GM23338 (cell line): ENCODE measurements at regions not wholly inside any gene's neighbourhood (a gene's known extent, or its start where the extent isn't known, plus 50 kb on each side); places are given as distances from the start of the nearest gene placed in this dataset.

ENCODE experiments used
- ATAC-seq: fragments of 200-7000 bp; cut with Tn5 transposase; 3 replicates; pipeline ENCODE4 v1.9.1; 2020
- DNase-seq: peaks from one replicate; pipeline ENCODE4 v3.0.0-alpha.2; 2015; ENCODE audit warnings: low spot score
- H2AFZ ChIP-seq: fragments of 200-600 bp; sonication (generic); 2 replicates; pipeline ENCODE4 v1.8.0; 2016; ENCODE audit warnings: antibody characterized with exemption, mild to moderate bottlenecking, moderate library complexity
- H3F3A ChIP-seq: fragments of 200-600 bp; sonication (generic); replicated peaks from 2 replicates; pipeline ENCODE4 v1.8.0; 2017; ENCODE audit warnings: antibody characterized with exemption, mixed run types, low read depth
- H3K27ac ChIP-seq: fragments of 200-600 bp; sonication (generic); 2 replicates; pipeline ENCODE4 v1.6.1; 2016; ENCODE audit warnings: low read depth
- H3K27me3 ChIP-seq: fragments of 200-600 bp; sonication (generic); 2 replicates; pipeline ENCODE4 v1.8.0; 2016; ENCODE audit warnings: mild to moderate bottlenecking, mixed run types, moderate library complexity; ENCODE audit not compliant: insufficient read depth
- H3K36me3 ChIP-seq: fragments of 200-600 bp; sonication (generic); 2 replicates; pipeline ENCODE4 v1.8.0; 2016; ENCODE audit warnings: mild to moderate bottlenecking; ENCODE audit not compliant: insufficient read depth
- H3K4me1 ChIP-seq: fragments of 200-600 bp; sonication (generic); 2 replicates; pipeline ENCODE4 v1.8.0; 2016; ENCODE audit warnings: mild to moderate bottlenecking, moderate library complexity; ENCODE audit not compliant: insufficient read depth
- H3K4me2 ChIP-seq: fragments of 200-600 bp; sonication (generic); 2 replicates; pipeline ENCODE4 v1.7.1; 2017; ENCODE audit warnings: mixed run types
- H3K4me3 ChIP-seq: fragments of 200-600 bp; sonication (generic); 2 replicates; pipeline ENCODE4 v1.6.1; 2016; ENCODE audit warnings: mixed run types
- H3K79me2 ChIP-seq: fragments of 200-600 bp; sonication (generic); replicated peaks from 2 replicates; pipeline ENCODE4 v1.8.0; 2017; ENCODE audit warnings: mild to moderate bottlenecking; ENCODE audit not compliant: insufficient read depth
- H3K9me2 ChIP-seq: fragments of 200-600 bp; sonication (generic); 2 replicates; pipeline ENCODE4 v1.8.0; 2017; ENCODE audit not compliant: insufficient read depth
- H4K20me1 ChIP-seq: fragments of 200-600 bp; sonication (generic); replicated peaks from 2 replicates; pipeline ENCODE4 v1.8.0; 2017; ENCODE audit warnings: mild to moderate bottlenecking; ENCODE audit not compliant: insufficient read depth
- H3K27ac Mint-ChIP-seq: 2 replicates; pipeline ENCODE4 v1.8.0; 2020; ENCODE audit warnings: inconsistent platforms, mild to moderate bottlenecking, moderate library complexity, mixed read lengths
- H3K27me3 Mint-ChIP-seq: 3 replicates; pipeline ENCODE4 v1.8.0; 2022; ENCODE audit warnings: low read depth, mild to moderate bottlenecking, moderate library complexity, mixed read lengths, inconsistent platforms; ENCODE audit not compliant: insufficient read depth, poor library complexity
- H3K36me3 Mint-ChIP-seq: 3 replicates; pipeline ENCODE4 v1.8.0; 2021; ENCODE audit warnings: low read depth, mild to moderate bottlenecking, inconsistent platforms, moderate library complexity, mixed read lengths
- H3K4me1 Mint-ChIP-seq: 3 replicates; pipeline ENCODE4 v1.8.0; 2020; ENCODE audit warnings: mild to moderate bottlenecking, inconsistent platforms, mixed read lengths
- H3K4me3 Mint-ChIP-seq: 3 replicates; pipeline ENCODE4 v1.8.0; 2021; ENCODE audit warnings: moderate library complexity, mild to moderate bottlenecking, inconsistent platforms, mixed read lengths
- H3K9me3 Mint-ChIP-seq: 3 replicates; pipeline ENCODE4 v1.8.0; 2020; ENCODE audit warnings: moderate library complexity, mild to moderate bottlenecking, inconsistent platforms, mixed read lengths
- CREB1 ChIP-seq: fragments of 250-450 bp; sonication (Bioruptor Pico); IDR thresholded peaks from 2 replicates; pipeline ENCODE4 v1.5.0; 2020; ENCODE audit warnings: low read depth, mild to moderate bottlenecking, moderate library complexity
- EZH2 ChIP-seq: fragments of 200-600 bp; sonication (generic); IDR thresholded peaks from one replicate; pipeline ENCODE4 v1.8.0; 2017; ENCODE audit warnings: antibody characterized with exemption, mild to moderate bottlenecking, low read depth; ENCODE audit not compliant: unreplicated experiment
- EZH2phosphoT487 ChIP-seq: fragments of 200-600 bp; sonication (generic); IDR thresholded peaks from one replicate; pipeline ENCODE4 v1.8.1; 2018; ENCODE audit warnings: antibody characterized with exemption; ENCODE audit not compliant: unreplicated experiment
- JUNB ChIP-seq: IDR thresholded peaks from one replicate; pipeline ENCODE4 v1.6.1; 2016; ENCODE audit warnings: antibody characterized with exemption; ENCODE audit not compliant: unreplicated experiment
- NANOG ChIP-seq: IDR thresholded peaks from 2 replicates; pipeline ENCODE4 v1.6.1; 2016; ENCODE audit warnings: antibody characterized with exemption, borderline replicate concordance
- POLR2AphosphoS5 ChIP-seq: IDR thresholded peaks from 2 replicates; pipeline ENCODE4 v1.6.1; 2016; ENCODE audit warnings: antibody characterized with exemption, low read depth
- STAT1 ChIP-seq: IDR thresholded peaks from one replicate; pipeline ENCODE4 v1.6.1; 2016; ENCODE audit warnings: antibody characterized with exemption; ENCODE audit not compliant: unreplicated experiment
- ZNF331 ChIP-seq: fragments of 250-450 bp; sonication (Bioruptor Pico); IDR thresholded peaks from 2 replicates; pipeline ENCODE4 v1.5.0; 2020; ENCODE audit warnings: low read depth, mild to moderate bottlenecking, moderate library complexity
- TF ChIP-seq, protein P1 (sequence below): IDR thresholded peaks from one replicate; pipeline ENCODE4 v1.6.1; 2018; ENCODE audit warnings: antibody characterized with exemption; ENCODE audit not compliant: unreplicated experiment
- TF ChIP-seq, protein P2 (sequence below), 2 experiments: fragments of 200-600 bp in 1 of 2; sonication (generic) in 1 of 2; conservative IDR thresholded peaks; 2 replicates each; pipeline versions ENCODE4 v1.5.1 to v1.6.1; 2016 to 2017; ENCODE audit warnings: antibody characterized with exemption in 2 of 2, low read depth in 2 of 2, mild to moderate bottlenecking in 2 of 2, moderate library complexity in 1 of 2
- TF ChIP-seq, protein P3 (sequence below): IDR thresholded peaks from 2 replicates; pipeline ENCODE4 v1.6.1; 2016; ENCODE audit warnings: antibody characterized with exemption

DNA sequence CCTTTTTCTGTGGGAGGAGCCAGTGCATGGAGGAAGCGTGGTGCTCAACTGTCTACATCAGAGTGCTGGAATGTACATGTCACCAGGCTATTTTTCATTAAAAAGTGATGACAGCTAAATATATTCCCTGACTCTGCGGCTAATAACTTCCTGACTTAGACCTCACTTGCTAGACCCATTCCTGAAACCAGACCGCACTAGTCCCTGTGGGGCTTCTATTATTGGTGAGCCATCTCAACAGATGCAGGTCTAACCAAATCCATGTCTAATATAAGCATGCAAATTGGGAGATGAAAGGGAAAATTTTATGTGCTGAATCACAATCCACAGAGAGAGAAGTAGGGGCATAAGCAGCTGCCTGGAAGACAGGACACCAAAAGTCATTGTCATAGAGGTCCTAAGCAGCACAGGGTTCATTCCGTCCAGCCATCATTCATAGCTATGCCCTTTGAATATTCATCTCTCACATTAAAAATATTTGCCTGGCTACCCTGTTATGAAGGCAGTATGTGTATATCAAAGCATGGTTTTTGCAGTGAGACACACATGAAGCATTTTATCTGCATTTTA lies 110.9 kb upstream of the BLID start (continued):
- TF ChIP-seq, protein P1, sequence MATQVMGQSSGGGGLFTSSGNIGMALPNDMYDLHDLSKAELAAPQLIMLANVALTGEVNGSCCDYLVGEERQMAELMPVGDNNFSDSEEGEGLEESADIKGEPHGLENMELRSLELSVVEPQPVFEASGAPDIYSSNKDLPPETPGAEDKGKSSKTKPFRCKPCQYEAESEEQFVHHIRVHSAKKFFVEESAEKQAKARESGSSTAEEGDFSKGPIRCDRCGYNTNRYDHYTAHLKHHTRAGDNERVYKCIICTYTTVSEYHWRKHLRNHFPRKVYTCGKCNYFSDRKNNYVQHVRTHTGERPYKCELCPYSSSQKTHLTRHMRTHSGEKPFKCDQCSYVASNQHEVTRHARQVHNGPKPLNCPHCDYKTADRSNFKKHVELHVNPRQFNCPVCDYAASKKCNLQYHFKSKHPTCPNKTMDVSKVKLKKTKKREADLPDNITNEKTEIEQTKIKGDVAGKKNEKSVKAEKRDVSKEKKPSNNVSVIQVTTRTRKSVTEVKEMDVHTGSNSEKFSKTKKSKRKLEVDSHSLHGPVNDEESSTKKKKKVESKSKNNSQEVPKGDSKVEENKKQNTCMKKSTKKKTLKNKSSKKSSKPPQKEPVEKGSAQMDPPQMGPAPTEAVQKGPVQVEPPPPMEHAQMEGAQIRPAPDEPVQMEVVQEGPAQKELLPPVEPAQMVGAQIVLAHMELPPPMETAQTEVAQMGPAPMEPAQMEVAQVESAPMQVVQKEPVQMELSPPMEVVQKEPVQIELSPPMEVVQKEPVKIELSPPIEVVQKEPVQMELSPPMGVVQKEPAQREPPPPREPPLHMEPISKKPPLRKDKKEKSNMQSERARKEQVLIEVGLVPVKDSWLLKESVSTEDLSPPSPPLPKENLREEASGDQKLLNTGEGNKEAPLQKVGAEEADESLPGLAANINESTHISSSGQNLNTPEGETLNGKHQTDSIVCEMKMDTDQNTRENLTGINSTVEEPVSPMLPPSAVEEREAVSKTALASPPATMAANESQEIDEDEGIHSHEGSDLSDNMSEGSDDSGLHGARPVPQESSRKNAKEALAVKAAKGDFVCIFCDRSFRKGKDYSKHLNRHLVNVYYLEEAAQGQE = no peak
- TF ChIP-seq NANOG (no peak), STAT1 (no peak), JUNB (no peak), EZH2 (no peak), POLR2AphosphoS5 (no peak), CREB1 (CRISPR knock-in tag) (no peak)
- TF ChIP-seq, protein P2, sequence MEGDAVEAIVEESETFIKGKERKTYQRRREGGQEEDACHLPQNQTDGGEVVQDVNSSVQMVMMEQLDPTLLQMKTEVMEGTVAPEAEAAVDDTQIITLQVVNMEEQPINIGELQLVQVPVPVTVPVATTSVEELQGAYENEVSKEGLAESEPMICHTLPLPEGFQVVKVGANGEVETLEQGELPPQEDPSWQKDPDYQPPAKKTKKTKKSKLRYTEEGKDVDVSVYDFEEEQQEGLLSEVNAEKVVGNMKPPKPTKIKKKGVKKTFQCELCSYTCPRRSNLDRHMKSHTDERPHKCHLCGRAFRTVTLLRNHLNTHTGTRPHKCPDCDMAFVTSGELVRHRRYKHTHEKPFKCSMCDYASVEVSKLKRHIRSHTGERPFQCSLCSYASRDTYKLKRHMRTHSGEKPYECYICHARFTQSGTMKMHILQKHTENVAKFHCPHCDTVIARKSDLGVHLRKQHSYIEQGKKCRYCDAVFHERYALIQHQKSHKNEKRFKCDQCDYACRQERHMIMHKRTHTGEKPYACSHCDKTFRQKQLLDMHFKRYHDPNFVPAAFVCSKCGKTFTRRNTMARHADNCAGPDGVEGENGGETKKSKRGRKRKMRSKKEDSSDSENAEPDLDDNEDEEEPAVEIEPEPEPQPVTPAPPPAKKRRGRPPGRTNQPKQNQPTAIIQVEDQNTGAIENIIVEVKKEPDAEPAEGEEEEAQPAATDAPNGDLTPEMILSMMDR (conservative IDR thresholded peaks at IDR 0.05; ENCODE audit: low read depth in 2 of 2) = no peak
- TF ChIP-seq, protein P3, sequence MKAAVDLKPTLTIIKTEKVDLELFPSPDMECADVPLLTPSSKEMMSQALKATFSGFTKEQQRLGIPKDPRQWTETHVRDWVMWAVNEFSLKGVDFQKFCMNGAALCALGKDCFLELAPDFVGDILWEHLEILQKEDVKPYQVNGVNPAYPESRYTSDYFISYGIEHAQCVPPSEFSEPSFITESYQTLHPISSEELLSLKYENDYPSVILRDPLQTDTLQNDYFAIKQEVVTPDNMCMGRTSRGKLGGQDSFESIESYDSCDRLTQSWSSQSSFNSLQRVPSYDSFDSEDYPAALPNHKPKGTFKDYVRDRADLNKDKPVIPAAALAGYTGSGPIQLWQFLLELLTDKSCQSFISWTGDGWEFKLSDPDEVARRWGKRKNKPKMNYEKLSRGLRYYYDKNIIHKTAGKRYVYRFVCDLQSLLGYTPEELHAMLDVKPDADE = no peak

DNA sequence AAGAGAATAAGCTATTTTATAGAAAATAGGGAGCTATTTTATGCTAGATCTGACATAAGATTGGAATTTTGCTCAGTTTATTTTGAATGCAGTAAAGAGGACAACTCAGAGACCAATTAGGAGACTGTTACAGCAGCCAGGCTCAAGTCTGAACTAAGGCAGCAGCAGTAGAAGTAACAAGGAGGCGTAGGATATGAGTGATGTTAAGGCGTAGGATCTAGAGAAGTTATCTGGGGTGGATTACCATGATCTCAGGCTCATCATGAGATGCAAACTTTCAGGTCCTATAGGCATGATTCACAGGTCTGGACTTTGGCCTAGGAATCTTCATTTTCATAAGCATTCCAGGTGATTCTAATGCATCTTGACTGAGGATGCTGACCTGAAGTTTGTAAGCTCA lies 108.9 kb upstream of the BLID start:
- Histone ChIP-seq H3K4me1 (peaks cover 9% of the 10 kb centered on the region; the same call in 1 of the 2 replicates), H3K27me3 (no peaks in the 10 kb centered on the region), H3K27ac (no peak overlapping the region), H3K79me2 (no peaks in the 10 kb centered on the region), H3K4me3 (no peak overlapping the region), H4K20me1 (no peaks in the 10 kb centered on the region), H2AFZ (peak overlapping the region; percentile 19; the same call in 1 of the 2 replicates), H3K4me2 (no peak overlapping the region), H3K9me2 (peaks cover 3% of the 10 kb centered on the region; the same call in 1 of the 2 replicates), H3F3A (peaks cover 5% of the 10 kb centered on the region; the same call in 1 of the 2 replicates), H3K36me3 (no peaks in the 10 kb centered on the region)
- ATAC-seq = no peak
- DNase-seq = no peak
- no peaks in the 10 kb centered on the region for H3K36me3 Mint-ChIP-seq
- no peaks in the 10 kb centered on the region for H3K9me3 Mint-ChIP-seq
- no peak overlapping the region for H3K27ac Mint-ChIP-seq
- peaks cover 13% of the 10 kb centered on the region for H3K4me1 Mint-ChIP-seq
- no peak overlapping the region for H3K4me3 Mint-ChIP-seq
- H3K27me3 Mint-ChIP-seq = peaks cover 7% of the 10 kb centered on the region
- no peak for TF ChIP-seq ZNF331 (CRISPR knock-in tag)
- no peak for TF ChIP-seq POLR2AphosphoS5
- no peak for TF ChIP-seq NANOG
- TF ChIP-seq, protein P2 (conservative IDR thresholded peaks at IDR 0.05; ENCODE audit: low read depth in 2 of 2) = no peak
- no peak for TF ChIP-seq EZH2phosphoT487
- TF ChIP-seq STAT1 = no peak
- TF ChIP-seq, protein P1 = no peak
